ENCODE measurements at regions not wholly inside any gene's neighbourhood (a gene's known extent, or its start where the extent isn't known, plus 50 kb on each side); places are given as distances from the start of the nearest gene placed in this dataset.
"Not testable (repeated sequence)": the region's sequence is repeated elsewhere in the genome, so short reads cannot be mapped to it uniquely, and the experiment has no call there.

GRCh38 chr13:109330123-109330522, 456.3 kb downstream of the IRS2 start:
- Histone ChIP-seq H3K4me1 (ENCODE audit: control insufficient read depth, insufficient read depth, low read length) (no peaks in the 10 kb centered on the region), H3K36me3 (ENCODE audit: control insufficient read depth, insufficient read depth, low read length) (no peaks in the 10 kb centered on the region), H3K4me3 (ENCODE audit: low read depth, low read length) (no peak overlapping the region), H3K27me3 (ENCODE audit: control insufficient read depth, insufficient read depth, low read length) (no peaks in the 10 kb centered on the region), H3K9me3 (ENCODE audit: control insufficient read depth, insufficient read depth, low read length) (no peaks in the 10 kb centered on the region), H3K27ac (ENCODE audit: low read depth, low read length) (no peak overlapping the region)
- WGBS (ENCODE audit: insufficient coverage) = 88% methylated on average over 1 of the region's 4 CpGs
- no peak for DNase-seq (ENCODE audit: low read depth in 4 of 6, low spot score in 6 of 6)

- Histone ChIP-seq H3K27ac (ENCODE audit: low read depth, low read length) (no peak overlapping the region), H3K27me3 (ENCODE audit: control insufficient read depth, insufficient read depth, low read length) (no peaks in the 10 kb centered on the region), H3K4me1 (ENCODE audit: control insufficient read depth, insufficient read depth, low read length) (no peaks in the 10 kb centered on the region), H3K4me3 (ENCODE audit: low read depth, low read length) (no peak overlapping the region), H3K36me3 (ENCODE audit: control insufficient read depth, insufficient read depth, low read length) (no peaks in the 10 kb centered on the region), H3K9me3 (ENCODE audit: control insufficient read depth, insufficient read depth, low read length) (no peaks in the 10 kb centered on the region)
- no peak for DNase-seq (ENCODE audit: low read depth in 4 of 6, low spot score in 6 of 6)
- WGBS (ENCODE audit: insufficient coverage) = 96% methylated on average over 3 of the region's 4 CpGs
Measured at GRCh38 chr13:109329175-109329574, 457.2 kb downstream of the IRS2 start.

GRCh38 chr13:109326601-109327000, 459.8 kb downstream of the IRS2 start:
- Histone ChIP-seq H3K4me3 (ENCODE audit: low read depth, low read length) (no peak overlapping the region), H3K36me3 (ENCODE audit: control insufficient read depth, insufficient read depth, low read length) (no peaks in the 10 kb centered on the region), H3K4me1 (ENCODE audit: control insufficient read depth, insufficient read depth, low read length) (no peaks in the 10 kb centered on the region), H3K27me3 (ENCODE audit: control insufficient read depth, insufficient read depth, low read length) (no peaks in the 10 kb centered on the region), H3K27ac (ENCODE audit: low read depth, low read length) (no peak overlapping the region), H3K9me3 (ENCODE audit: control insufficient read depth, insufficient read depth, low read length) (no peaks in the 10 kb centered on the region)
- no peak for DNase-seq (ENCODE audit: low read depth in 4 of 6, low spot score in 6 of 6)
- 93% methylated on average over 2 of the region's 9 CpGs for WGBS (ENCODE audit: insufficient coverage)

GRCh38 chr13:109323338-109323737, 463.0 kb downstream of the IRS2 start:
- no peaks in the 10 kb centered on the region for H3K27me3 ChIP-seq (ENCODE audit: control insufficient read depth, insufficient read depth, low read length)
- H3K4me1 ChIP-seq (ENCODE audit: control insufficient read depth, insufficient read depth, low read length) = no peaks in the 10 kb centered on the region
- H3K27ac ChIP-seq (ENCODE audit: low read depth, low read length) = no peak overlapping the region
- no peaks in the 10 kb centered on the region for H3K9me3 ChIP-seq (ENCODE audit: control insufficient read depth, insufficient read depth, low read length)
- H3K4me3 ChIP-seq (ENCODE audit: low read depth, low read length) = no peak overlapping the region
- DNase-seq (ENCODE audit: low read depth in 4 of 6, low spot score in 6 of 6) = no peak
- 88% methylated on average over 3 of the region's 4 CpGs for WGBS (ENCODE audit: insufficient coverage)
- no peaks in the 10 kb centered on the region for H3K36me3 ChIP-seq (ENCODE audit: control insufficient read depth, insufficient read depth, low read length)

GRCh38 chr13:109318945-109319590, 467.3 kb downstream of the IRS2 start:
- 85% methylated on average over 20 of the region's 23 CpGs for WGBS (ENCODE audit: insufficient coverage)
- DNase-seq (ENCODE audit: low read depth in 4 of 6, low spot score in 6 of 6) = no peak
- no peak overlapping the region for H3K27ac ChIP-seq (ENCODE audit: low read depth, low read length)
- H3K4me1 ChIP-seq (ENCODE audit: control insufficient read depth, insufficient read depth, low read length) = no peaks in the 10 kb centered on the region
- H3K9me3 ChIP-seq (ENCODE audit: control insufficient read depth, insufficient read depth, low read length) = no peaks in the 10 kb centered on the region
- H3K27me3 ChIP-seq (ENCODE audit: control insufficient read depth, insufficient read depth, low read length) = no peaks in the 10 kb centered on the region
- H3K4me3 ChIP-seq (ENCODE audit: low read depth, low read length) = no peak overlapping the region
- no peaks in the 10 kb centered on the region for H3K36me3 ChIP-seq (ENCODE audit: control insufficient read depth, insufficient read depth, low read length)

GRCh38 chr13:109315481-109315880, 470.9 kb downstream of the IRS2 start:
- no peak for DNase-seq (ENCODE audit: low read depth in 4 of 6, low spot score in 6 of 6)
- WGBS (ENCODE audit: insufficient coverage) = 91% methylated on average over 1 of the region's 4 CpGs
- no peak overlapping the region for H3K4me3 ChIP-seq (ENCODE audit: low read depth, low read length)
- H3K36me3 ChIP-seq (ENCODE audit: control insufficient read depth, insufficient read depth, low read length) = no peaks in the 10 kb centered on the region
- H3K9me3 ChIP-seq (ENCODE audit: control insufficient read depth, insufficient read depth, low read length) = no peaks in the 10 kb centered on the region
- H3K4me1 ChIP-seq (ENCODE audit: control insufficient read depth, insufficient read depth, low read length) = no peaks in the 10 kb centered on the region
- H3K27me3 ChIP-seq (ENCODE audit: control insufficient read depth, insufficient read depth, low read length) = no peaks in the 10 kb centered on the region
- no peak overlapping the region for H3K27ac ChIP-seq (ENCODE audit: low read depth, low read length)

- no peak for DNase-seq (ENCODE audit: low read depth in 4 of 6, low spot score in 6 of 6)
- WGBS (ENCODE audit: insufficient coverage) = 88% methylated on average over 4 of the region's 5 CpGs
- no peak overlapping the region for H3K27ac ChIP-seq (ENCODE audit: low read depth, low read length)
Measured at GRCh38 chr13:109314101-109314500, 472.3 kb downstream of the IRS2 start.

GRCh38 chr13:109312399-109312798, 474.0 kb downstream of the IRS2 start:
- no peak overlapping the region for H3K27ac ChIP-seq (ENCODE audit: low read depth, low read length)
- no peaks in the 10 kb centered on the region for H3K36me3 ChIP-seq (ENCODE audit: control insufficient read depth, insufficient read depth, low read length)
- no peaks in the 10 kb centered on the region for H3K27me3 ChIP-seq (ENCODE audit: control insufficient read depth, insufficient read depth, low read length)
- H3K4me1 ChIP-seq (ENCODE audit: control insufficient read depth, insufficient read depth, low read length) = no peaks in the 10 kb centered on the region
- H3K9me3 ChIP-seq (ENCODE audit: control insufficient read depth, insufficient read depth, low read length) = no peaks in the 10 kb centered on the region
- no peak overlapping the region for H3K4me3 ChIP-seq (ENCODE audit: low read depth, low read length)
- no peak for DNase-seq (ENCODE audit: low read depth in 4 of 6, low spot score in 6 of 6)

More at GRCh38 chr13:109314101-109314500, 472.3 kb downstream of the IRS2 start:
- H3K4me3 ChIP-seq (ENCODE audit: low read depth, low read length) = no peak overlapping the region
- no peaks in the 10 kb centered on the region for H3K36me3 ChIP-seq (ENCODE audit: control insufficient read depth, insufficient read depth, low read length)
- no peaks in the 10 kb centered on the region for H3K9me3 ChIP-seq (ENCODE audit: control insufficient read depth, insufficient read depth, low read length)
- no peaks in the 10 kb centered on the region for H3K4me1 ChIP-seq (ENCODE audit: control insufficient read depth, insufficient read depth, low read length)
- no peaks in the 10 kb centered on the region for H3K27me3 ChIP-seq (ENCODE audit: control insufficient read depth, insufficient read depth, low read length)

GRCh38 chr13:109311431-109311976, 474.9 kb downstream of the IRS2 start:
- not testable (repeated sequence) for DNase-seq (ENCODE audit: low read depth in 4 of 6, low spot score in 6 of 6); H3K4me1 ChIP-seq (ENCODE audit: control insufficient read depth, insufficient read depth, low read length); H3K36me3 ChIP-seq (ENCODE audit: control insufficient read depth, insufficient read depth, low read length); H3K27ac ChIP-seq (ENCODE audit: low read depth, low read length); H3K9me3 ChIP-seq (ENCODE audit: control insufficient read depth, insufficient read depth, low read length); H3K4me3 ChIP-seq (ENCODE audit: low read depth, low read length); H3K27me3 ChIP-seq (ENCODE audit: control insufficient read depth, insufficient read depth, low read length)
- 96% methylated on average over 18 of the region's 33 CpGs for WGBS (ENCODE audit: insufficient coverage)

- DNase-seq (ENCODE audit: low read depth in 4 of 6, low spot score in 6 of 6) = peak in 1 of 6 donors; percentile 21
- 68% methylated on average over 8 of the region's 12 CpGs for WGBS (ENCODE audit: insufficient coverage)
- no peaks in the 10 kb centered on the region for H3K27me3 ChIP-seq (ENCODE audit: control insufficient read depth, insufficient read depth, low read length)
Measured at GRCh38 chr13:109309625-109310363, 476.6 kb downstream of the IRS2 start.

More at GRCh38 chr13:109309625-109310363, 476.6 kb downstream of the IRS2 start:
- Histone ChIP-seq H3K27ac (ENCODE audit: low read depth, low read length) (no peak overlapping the region), H3K9me3 (ENCODE audit: control insufficient read depth, insufficient read depth, low read length) (no peaks in the 10 kb centered on the region), H3K4me1 (ENCODE audit: control insufficient read depth, insufficient read depth, low read length) (no peaks in the 10 kb centered on the region), H3K36me3 (ENCODE audit: control insufficient read depth, insufficient read depth, low read length) (no peaks in the 10 kb centered on the region), H3K4me3 (ENCODE audit: low read depth, low read length) (no peak overlapping the region)
